ENCODE measurements at regions not wholly inside any gene's neighbourhood (a gene's known extent, or its start where the extent isn't known, plus 50 kb on each side); places are given as distances from the start of the nearest gene placed in this dataset.

DNA sequence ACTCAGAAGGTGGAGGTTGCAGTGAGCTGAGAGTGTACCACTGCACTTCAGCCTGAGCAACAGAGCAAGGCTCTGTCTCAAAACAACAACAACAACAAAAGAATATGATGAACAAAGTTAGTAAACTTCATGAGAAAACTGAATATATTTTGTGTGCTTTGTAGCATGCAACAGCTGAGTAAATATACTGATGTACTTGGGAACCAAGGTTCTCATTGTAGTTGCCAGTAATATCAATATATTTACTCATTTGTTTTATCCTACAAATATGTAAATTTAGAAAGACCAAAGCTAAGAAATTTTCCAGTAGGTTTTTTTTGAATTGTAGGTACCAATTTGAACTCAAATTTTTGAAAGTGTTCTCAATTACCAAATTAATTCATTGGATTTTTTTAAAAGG, 127.2 kb downstream of the IPO8 start:
- H4K20me1 ChIP-seq (ENCODE audit: insufficient read depth, low read length): no peaks in the 10 kb centered on the region
- H3K4me2 ChIP-seq (ENCODE audit: low read length): no peak overlapping the region
- no peaks in the 10 kb centered on the region for H3K27me3 ChIP-seq (ENCODE audit: low read depth, low read length)
- H3K79me2 ChIP-seq (ENCODE audit: low read length): no peaks in the 10 kb centered on the region
- no peaks in the 10 kb centered on the region for H3K36me3 ChIP-seq (replicated peaks; ENCODE audit: low read depth, low read length)
- TF ChIP-seq, protein P1, sequence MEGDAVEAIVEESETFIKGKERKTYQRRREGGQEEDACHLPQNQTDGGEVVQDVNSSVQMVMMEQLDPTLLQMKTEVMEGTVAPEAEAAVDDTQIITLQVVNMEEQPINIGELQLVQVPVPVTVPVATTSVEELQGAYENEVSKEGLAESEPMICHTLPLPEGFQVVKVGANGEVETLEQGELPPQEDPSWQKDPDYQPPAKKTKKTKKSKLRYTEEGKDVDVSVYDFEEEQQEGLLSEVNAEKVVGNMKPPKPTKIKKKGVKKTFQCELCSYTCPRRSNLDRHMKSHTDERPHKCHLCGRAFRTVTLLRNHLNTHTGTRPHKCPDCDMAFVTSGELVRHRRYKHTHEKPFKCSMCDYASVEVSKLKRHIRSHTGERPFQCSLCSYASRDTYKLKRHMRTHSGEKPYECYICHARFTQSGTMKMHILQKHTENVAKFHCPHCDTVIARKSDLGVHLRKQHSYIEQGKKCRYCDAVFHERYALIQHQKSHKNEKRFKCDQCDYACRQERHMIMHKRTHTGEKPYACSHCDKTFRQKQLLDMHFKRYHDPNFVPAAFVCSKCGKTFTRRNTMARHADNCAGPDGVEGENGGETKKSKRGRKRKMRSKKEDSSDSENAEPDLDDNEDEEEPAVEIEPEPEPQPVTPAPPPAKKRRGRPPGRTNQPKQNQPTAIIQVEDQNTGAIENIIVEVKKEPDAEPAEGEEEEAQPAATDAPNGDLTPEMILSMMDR (IDR thresholded peaks at IDR 0.05; ENCODE audit: low read depth, low read length): no peak
- TF ChIP-seq EZH2phosphoT487 (IDR thresholded peaks at IDR 0.05; ENCODE audit: low read depth): no peak
- no peaks in the 10 kb centered on the region for H3K9me3 ChIP-seq (ENCODE audit: insufficient read depth, low read length)
- H2AFZ ChIP-seq (ENCODE audit: low read depth, low read length): no peak overlapping the region
- no peak overlapping the region for H3K27ac ChIP-seq (ENCODE audit: low read length)
- no peak overlapping the region for H3K4me3 ChIP-seq (ENCODE audit: low read length)
- no peaks in the 10 kb centered on the region for H3K4me1 ChIP-seq (ENCODE audit: low read length)
- H3K9ac ChIP-seq (ENCODE audit: low read length): no peak overlapping the region

DNA sequence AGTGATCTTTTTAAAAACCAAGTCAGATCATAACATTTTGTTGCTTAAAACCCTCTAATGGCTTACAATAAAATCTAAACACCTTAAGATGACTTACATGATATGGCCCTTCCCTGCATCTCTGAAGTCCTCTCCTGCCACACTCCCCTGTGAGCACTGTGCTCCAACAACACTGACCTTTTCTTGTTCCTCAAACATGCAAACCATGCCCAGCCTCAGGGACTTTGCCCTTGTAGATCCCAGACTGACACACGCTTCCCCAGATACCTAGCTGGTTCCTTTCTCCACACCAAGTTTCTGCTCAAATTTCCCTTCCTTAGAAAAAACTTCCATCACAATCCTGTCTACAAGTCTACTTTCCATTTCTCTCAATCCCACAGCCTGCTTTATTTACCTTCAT, 128.6 kb downstream of the IPO8 start:
- no peak overlapping the region for H3K9ac ChIP-seq (ENCODE audit: low read length)
- no peaks in the 10 kb centered on the region for H3K27me3 ChIP-seq (ENCODE audit: low read depth, low read length)
- H3K27ac ChIP-seq (ENCODE audit: low read length): no peak overlapping the region
- H3K4me1 ChIP-seq (ENCODE audit: low read length): no peaks in the 10 kb centered on the region
- no peak overlapping the region for H3K4me3 ChIP-seq (ENCODE audit: low read length)
- no peak overlapping the region for H2AFZ ChIP-seq (ENCODE audit: low read depth, low read length)
- no peaks in the 10 kb centered on the region for H3K36me3 ChIP-seq (replicated peaks; ENCODE audit: low read depth, low read length)
- no peaks in the 10 kb centered on the region for H3K9me3 ChIP-seq (ENCODE audit: insufficient read depth, low read length)
- TF ChIP-seq EZH2phosphoT487 (IDR thresholded peaks at IDR 0.05; ENCODE audit: low read depth): no peak
- TF ChIP-seq, protein P1 (IDR thresholded peaks at IDR 0.05; ENCODE audit: low read depth, low read length): no peak
- H3K4me2 ChIP-seq (ENCODE audit: low read length): no peak overlapping the region
- no peaks in the 10 kb centered on the region for H3K79me2 ChIP-seq (ENCODE audit: low read length)
- H4K20me1 ChIP-seq (ENCODE audit: insufficient read depth, low read length): no peaks in the 10 kb centered on the region

DNA sequence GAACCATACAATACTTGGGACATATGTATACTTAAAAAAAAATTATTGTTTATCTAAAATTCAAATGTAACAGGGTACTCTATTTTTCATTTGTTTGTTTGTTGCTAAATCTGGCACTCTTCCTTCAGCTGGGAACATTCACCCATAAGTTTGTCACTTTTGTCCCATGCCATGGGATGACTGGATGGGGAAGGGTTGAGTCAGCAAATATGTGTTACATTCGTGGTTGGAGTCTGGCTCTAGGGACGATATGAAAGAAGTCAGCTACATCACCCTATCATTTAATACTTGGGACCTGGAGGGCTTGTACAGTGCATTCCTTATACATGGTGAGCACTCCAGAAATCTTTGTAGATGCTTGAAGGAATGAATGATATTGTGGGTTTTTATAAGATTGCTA, 131.3 kb downstream of the IPO8 start:
- Histone ChIP-seq H3K27ac (ENCODE audit: low read length) (no peak overlapping the region), H3K9me3 (ENCODE audit: insufficient read depth, low read length) (no peaks in the 10 kb centered on the region), H3K4me1 (ENCODE audit: low read length) (no peaks in the 10 kb centered on the region), H3K9ac (ENCODE audit: low read length) (no peak overlapping the region), H4K20me1 (ENCODE audit: insufficient read depth, low read length) (no peaks in the 10 kb centered on the region), H3K4me2 (ENCODE audit: low read length) (no peak overlapping the region), H3K27me3 (ENCODE audit: low read depth, low read length) (no peaks in the 10 kb centered on the region), H3K4me3 (ENCODE audit: low read length) (no peak overlapping the region), H3K36me3 (replicated peaks; ENCODE audit: low read depth, low read length) (no peaks in the 10 kb centered on the region), H3K79me2 (ENCODE audit: low read length) (no peaks in the 10 kb centered on the region), H2AFZ (ENCODE audit: low read depth, low read length) (no peak overlapping the region)
- TF ChIP-seq EZH2phosphoT487 (IDR thresholded peaks at IDR 0.05; ENCODE audit: low read depth): no peak
- TF ChIP-seq, protein P1 (IDR thresholded peaks at IDR 0.05; ENCODE audit: low read depth, low read length): no peak

DNA sequence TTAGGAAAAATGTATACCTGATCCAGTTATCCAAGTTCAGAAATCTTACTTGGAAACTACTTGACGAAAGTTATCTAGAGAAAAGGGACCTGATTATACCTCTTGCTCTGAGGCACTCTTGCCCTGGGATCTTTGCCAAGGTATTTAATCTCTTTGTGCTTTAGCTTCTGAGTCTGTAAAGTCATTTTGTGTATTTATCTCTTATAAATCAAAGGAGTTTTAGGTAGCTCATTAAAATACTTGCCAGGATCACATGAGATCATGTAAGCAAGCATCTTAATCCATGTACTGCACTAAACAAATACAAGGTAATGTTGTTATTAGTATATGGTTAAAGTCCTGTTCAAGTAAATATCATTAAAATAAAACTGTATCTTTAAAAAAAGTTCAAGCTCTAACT, 147.5 kb downstream of the IPO8 start:
- Histone ChIP-seq H4K20me1 (ENCODE audit: insufficient read depth, low read length) (no peaks in the 10 kb centered on the region), H3K9me3 (ENCODE audit: insufficient read depth, low read length) (no peaks in the 10 kb centered on the region), H3K36me3 (replicated peaks; ENCODE audit: low read depth, low read length) (no peaks in the 10 kb centered on the region), H3K4me1 (ENCODE audit: low read length) (no peaks in the 10 kb centered on the region), H2AFZ (ENCODE audit: low read depth, low read length) (no peak overlapping the region), H3K4me3 (ENCODE audit: low read length) (no peak overlapping the region), H3K27ac (ENCODE audit: low read length) (no peak overlapping the region), H3K79me2 (ENCODE audit: low read length) (no peaks in the 10 kb centered on the region), H3K9ac (ENCODE audit: low read length) (no peak overlapping the region), H3K4me2 (ENCODE audit: low read length) (no peak overlapping the region), H3K27me3 (ENCODE audit: low read depth, low read length) (no peaks in the 10 kb centered on the region)
- TF ChIP-seq, protein P1 (IDR thresholded peaks at IDR 0.05; ENCODE audit: low read depth, low read length): no peak
- no peak for TF ChIP-seq EZH2phosphoT487 (IDR thresholded peaks at IDR 0.05; ENCODE audit: low read depth)

All from OCI-LY3 (cell line).